SK-N-SH (cell line): ENCODE measurements at regions not wholly inside any gene's neighbourhood (a gene's known extent, or its start where the extent isn't known, plus 50 kb on each side); places are given as distances from the start of the nearest gene placed in this dataset.

Experiments
- CTCF ChIA-PET: fragments of 300-600, 350-600 bp; formaldehyde crosslinking; extraction: SDS; loops from one replicate; lab custom pipeline; 2021; lab: Yijun Ruan, JAX
- POLR2A ChIA-PET: fragments of 350-600 bp; sonication (Branson Sonifier 250); formaldehyde crosslinking; extraction: SDS; loops from one replicate; lab custom pipeline; 2020; ENCODE audit warnings: antibody characterized with exemption, inconsistent platforms; lab: Yijun Ruan, JAX
- DNase-seq: peaks from one replicate; pipeline ENCODE4 v3.0.0; 2012
- H2AFZ ChIP-seq: fragments of 200-600 bp; sonication (generic); 2 replicates; pipeline ENCODE4 v1.8.1; 2016; ENCODE audit warnings: antibody characterized with exemption, mild to moderate bottlenecking, low read depth
- H3F3A ChIP-seq: fragments of 200-600 bp; sonication (generic); replicated peaks from 2 replicates; pipeline ENCODE3; 2016; ENCODE audit warnings: antibody characterized with exemption, mild to moderate bottlenecking; ENCODE audit not compliant: insufficient read depth
- H3K27ac ChIP-seq, 2 experiments: fragments of 200-500 bp in 1 of 2; fragments of 200-600 bp in 1 of 2; sonication (Bioruptor generic) in 1 of 2; sonication (generic), shearing (Covaris generic) in 1 of 2; 2 replicates each; pipeline versions ENCODE4 v1.5.1 to v1.6.1; 2014 to 2016; ENCODE audit warnings: low read depth in 2 of 2, inconsistent platforms in 1 of 2, low read length in 1 of 2, mild to moderate bottlenecking in 1 of 2, mixed read lengths in 1 of 2
- H3K27me3 ChIP-seq: fragments of 200-600 bp; sonication (generic), shearing (Covaris generic); 2 replicates; pipeline ENCODE4 v1.6.1; 2016; ENCODE audit warnings: mixed run types; ENCODE audit not compliant: insufficient read depth
- H3K36me3 ChIP-seq, 2 experiments: fragments of 200-500 bp in 1 of 2; fragments of 200-600 bp in 1 of 2; sonication (Bioruptor generic) in 1 of 2; sonication (generic) in 1 of 2; replicated peaks in 1 of 2; 2 replicates each; pipeline versions ENCODE3 to v1.5.1; 2014 to 2016; ENCODE audit warnings: low read length in 1 of 2, mild to moderate bottlenecking in 1 of 2; ENCODE audit not compliant: insufficient read depth in 2 of 2, control insufficient read depth in 1 of 2
- H3K4me1 ChIP-seq, 2 experiments: fragments of 200-500 bp in 1 of 2; fragments of 200-600 bp in 1 of 2; sonication (Bioruptor generic) in 1 of 2; sonication (generic), shearing (Covaris generic) in 1 of 2; 2 replicates each; pipeline versions ENCODE4 v1.5.1 to v1.6.1; 2014 to 2016; ENCODE audit warnings: low read depth in 1 of 2, low read length in 1 of 2, mixed run types in 1 of 2; ENCODE audit not compliant: insufficient read depth in 2 of 2, control insufficient read depth in 1 of 2
- H3K4me2 ChIP-seq: fragments of 200-600 bp; sonication (generic), shearing (Covaris generic); 2 replicates; pipeline ENCODE4 v1.6.1; 2017; ENCODE audit warnings: mixed run types
- H3K4me3 ChIP-seq, 2 experiments: fragments of 200-500 bp in 1 of 2; fragments of 200-600 bp in 1 of 2; sonication (Bioruptor generic) in 1 of 2; sonication (generic), shearing (Covaris generic) in 1 of 2; 2 replicates each; pipeline versions ENCODE4 v1.5.1 to v1.8.1; 2014 to 2016; ENCODE audit warnings: low read depth in 2 of 2, inconsistent platforms in 1 of 2, low read length in 1 of 2, mild to moderate bottlenecking in 1 of 2, mixed read lengths in 1 of 2, moderate library complexity in 1 of 2
- H3K79me2 ChIP-seq: fragments of 200-600 bp; sonication (generic); 2 replicates; pipeline ENCODE4 v1.8.1; 2017; ENCODE audit warnings: mild to moderate bottlenecking; ENCODE audit not compliant: insufficient read depth
- H3K9ac ChIP-seq: fragments of 200-600 bp; sonication (generic); 2 replicates; pipeline ENCODE4 v1.6.1; 2017; ENCODE audit warnings: mixed run types
- H3K9me2 ChIP-seq: fragments of 200-600 bp; sonication (generic); 2 replicates; pipeline ENCODE4 v1.6.1; 2017; ENCODE audit warnings: mixed run types
- H3K9me3 ChIP-seq: fragments of 200-600 bp; sonication (generic); 2 replicates; pipeline ENCODE4 v1.6.1; 2017; ENCODE audit warnings: mixed run types, mild to moderate bottlenecking, moderate library complexity
- H4K20me1 ChIP-seq: fragments of 200-600 bp; sonication (generic); 2 replicates; pipeline ENCODE4 v1.6.1; 2017; ENCODE audit warnings: mild to moderate bottlenecking, mixed run types; ENCODE audit not compliant: insufficient read depth
- CTCF ChIP-seq: fragments of 200-600 bp; sonication (generic); IDR thresholded peaks from 2 replicates; pipeline ENCODE4 v1.6.1; 2017; ENCODE audit warnings: antibody characterized with exemption, mild to moderate bottlenecking, moderate library complexity
- ELF1 ChIP-seq: IDR thresholded peaks from 2 replicates; pipeline ENCODE4 v1.4.0; 2012
- EP300 ChIP-seq, 2 experiments: IDR thresholded peaks; 2 replicates each; pipeline versions ENCODE4 v1.4.0 to v1.6.1; 2012; ENCODE audit warnings: borderline replicate concordance in 1 of 2, low read depth in 1 of 2, low read length in 1 of 2
- EZH2phosphoT487 ChIP-seq: fragments of 200-600 bp; sonication (generic); IDR thresholded peaks from 2 replicates; pipeline ENCODE4 v1.6.1; 2017; ENCODE audit warnings: low read depth, mixed run types, mild to moderate bottlenecking, antibody characterized with exemption, moderate library complexity, borderline replicate concordance
- FOXM1 ChIP-seq: IDR thresholded peaks from 2 replicates; pipeline ENCODE4 v1.4.0; 2012; ENCODE audit warnings: low read depth, mild to moderate bottlenecking
- GABPA ChIP-seq: IDR thresholded peaks from 2 replicates; pipeline ENCODE4 v1.4.0; 2012; ENCODE audit warnings: low read depth, mild to moderate bottlenecking
- GATA2 ChIP-seq: sonication (generic); formaldehyde crosslinking; IDR thresholded peaks from 2 replicates; pipeline ENCODE4 v1.5.0; 2020; ENCODE audit warnings: mild to moderate bottlenecking, missing genetic modification reagents
- MAX ChIP-seq: IDR thresholded peaks from 2 replicates; pipeline ENCODE4 v1.4.0; 2012; ENCODE audit warnings: low read depth
- MEF2A ChIP-seq: IDR thresholded peaks from 2 replicates; pipeline ENCODE4 v1.4.0; 2012; ENCODE audit warnings: low read depth, borderline replicate concordance
- MXI1 ChIP-seq: IDR thresholded peaks from 2 replicates; pipeline ENCODE4 v1.6.1; 2012; ENCODE audit warnings: mild to moderate bottlenecking, low read depth, low read length, improper control_type of control experiment
- NFIC ChIP-seq: IDR thresholded peaks from 2 replicates; pipeline ENCODE4 v1.4.0; 2012; ENCODE audit warnings: borderline replicate concordance
- RCOR1 ChIP-seq: fragments of 150-350 bp; IDR thresholded peaks from 2 replicates; pipeline ENCODE4 v1.6.1; 2017; ENCODE audit warnings: antibody characterized with exemption, low read length
- RFX5 ChIP-seq: IDR thresholded peaks from 2 replicates; pipeline ENCODE4 v1.6.1; 2012; ENCODE audit warnings: mild to moderate bottlenecking, improper control_type of control experiment, low read length
- SMC3 ChIP-seq: IDR thresholded peaks from 2 replicates; pipeline ENCODE4 v1.6.1; 2012; ENCODE audit warnings: low read depth, low read length, improper control_type of control experiment
- TAF1 ChIP-seq: IDR thresholded peaks from 2 replicates; pipeline ENCODE4 v1.6.1; 2012; ENCODE audit warnings: low read depth, mild to moderate bottlenecking, low read length, moderate library complexity, borderline replicate concordance
- TEAD4 ChIP-seq: IDR thresholded peaks from 2 replicates; pipeline ENCODE4 v1.4.0; 2012; ENCODE audit warnings: mild to moderate bottlenecking, borderline replicate concordance; ENCODE audit not compliant: insufficient read depth
- YY1 ChIP-seq: IDR thresholded peaks from 2 replicates; pipeline ENCODE4 v1.4.0; 2012; ENCODE audit warnings: low read depth, mild to moderate bottlenecking
- WGBS: methylation state at CpG from one replicate; pipeline ENCODE4 v1.1.6; 2017; ENCODE audit warnings: low lambda C conversion rate; 5-methylcytosine and 5-hydroxymethylcytosine counted together
- TF ChIP-seq, protein P1 (sequence below): IDR thresholded peaks from 2 replicates; pipeline ENCODE4 v1.6.1; 2012; ENCODE audit warnings: mild to moderate bottlenecking, low read depth, low read length, moderate library complexity
- TF ChIP-seq, protein P2 (sequence below): IDR thresholded peaks from 2 replicates; pipeline ENCODE4 v1.4.0; 2012; ENCODE audit warnings: low read depth, borderline replicate concordance
- TF ChIP-seq, protein P3 (sequence below): IDR thresholded peaks from 2 replicates; pipeline ENCODE4 v1.4.0; 2012; ENCODE audit warnings: low read depth, borderline replicate concordance

GRCh38 chr2:186980117-186980442 lies 131.1 kb upstream of the ZSWIM2 start (continued):
- TF ChIP-seq RCOR1: no peak
- TF ChIP-seq MEF2A: no peak

DNA sequence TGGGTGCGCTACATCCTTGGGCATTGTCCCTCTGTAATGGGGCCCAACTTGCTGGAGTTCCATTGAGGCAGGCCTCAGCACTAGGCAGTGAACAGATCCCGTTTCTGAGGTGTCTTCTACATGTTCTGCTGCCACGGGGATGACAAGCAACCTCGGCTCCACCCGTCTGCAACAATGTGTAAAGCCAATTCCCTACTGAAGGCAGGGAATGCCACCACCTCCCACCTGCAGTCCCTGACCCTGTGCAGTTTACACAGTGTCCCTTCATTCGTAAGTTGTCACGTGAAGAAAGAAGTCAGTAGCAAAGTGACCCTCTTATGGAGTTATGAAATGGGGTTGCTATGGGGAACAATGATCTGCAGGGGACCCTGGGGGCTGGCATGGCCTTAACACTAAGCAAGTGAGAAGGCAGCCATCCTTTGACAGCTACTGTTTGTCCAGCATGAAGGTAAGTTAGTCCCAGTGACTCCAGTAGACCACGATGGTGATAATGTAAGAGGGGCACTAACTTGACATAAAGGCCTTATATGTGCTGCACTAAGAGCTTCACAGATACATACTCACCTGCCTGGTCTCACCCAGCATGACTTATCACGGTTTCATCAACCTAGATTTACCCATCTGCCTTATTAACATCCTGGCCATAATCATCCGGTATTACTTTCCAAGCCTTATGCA lies 130.6 kb upstream of the ZSWIM2 start:
- ChIA-PET CTCF (interaction anchor here (0.8 to 1.1 kb wide), 2 partner anchors 12 to 14 kb away, joined by 3 to 4 read pairs; no protein-coding TSS in a partner anchor), POLR2A (no interaction called here)
- H3K9me3 ChIP-seq: no peaks in the 10 kb centered on the region

More for the DNA sequence above, 130.6 kb upstream of the ZSWIM2 start:
- 66% methylated on average over 10 of the region's 10 CpGs for WGBS
- H2AFZ ChIP-seq: no peak overlapping the region
- no peaks in the 10 kb centered on the region for H3K36me3 ChIP-seq
- no peak overlapping the region for H3K9ac ChIP-seq
- H3K79me2 ChIP-seq: no peaks in the 10 kb centered on the region
- H3K4me3 ChIP-seq: no peak overlapping the region
- H3K27ac ChIP-seq: no peak overlapping the region
- DNase-seq: no peak
- no peaks in the 10 kb centered on the region for H4K20me1 ChIP-seq
- no peaks in the 10 kb centered on the region for H3K27me3 ChIP-seq
- H3F3A ChIP-seq: no peaks in the 10 kb centered on the region
- H3K9me2 ChIP-seq: no peaks in the 10 kb centered on the region
- TF ChIP-seq MAX: no peak
- TF ChIP-seq NFIC: no peak
- no peak for TF ChIP-seq MXI1
- TF ChIP-seq GABPA: no peak
- TF ChIP-seq EZH2phosphoT487: no peak
- TF ChIP-seq RCOR1: no peak
- TF ChIP-seq, protein P1, sequence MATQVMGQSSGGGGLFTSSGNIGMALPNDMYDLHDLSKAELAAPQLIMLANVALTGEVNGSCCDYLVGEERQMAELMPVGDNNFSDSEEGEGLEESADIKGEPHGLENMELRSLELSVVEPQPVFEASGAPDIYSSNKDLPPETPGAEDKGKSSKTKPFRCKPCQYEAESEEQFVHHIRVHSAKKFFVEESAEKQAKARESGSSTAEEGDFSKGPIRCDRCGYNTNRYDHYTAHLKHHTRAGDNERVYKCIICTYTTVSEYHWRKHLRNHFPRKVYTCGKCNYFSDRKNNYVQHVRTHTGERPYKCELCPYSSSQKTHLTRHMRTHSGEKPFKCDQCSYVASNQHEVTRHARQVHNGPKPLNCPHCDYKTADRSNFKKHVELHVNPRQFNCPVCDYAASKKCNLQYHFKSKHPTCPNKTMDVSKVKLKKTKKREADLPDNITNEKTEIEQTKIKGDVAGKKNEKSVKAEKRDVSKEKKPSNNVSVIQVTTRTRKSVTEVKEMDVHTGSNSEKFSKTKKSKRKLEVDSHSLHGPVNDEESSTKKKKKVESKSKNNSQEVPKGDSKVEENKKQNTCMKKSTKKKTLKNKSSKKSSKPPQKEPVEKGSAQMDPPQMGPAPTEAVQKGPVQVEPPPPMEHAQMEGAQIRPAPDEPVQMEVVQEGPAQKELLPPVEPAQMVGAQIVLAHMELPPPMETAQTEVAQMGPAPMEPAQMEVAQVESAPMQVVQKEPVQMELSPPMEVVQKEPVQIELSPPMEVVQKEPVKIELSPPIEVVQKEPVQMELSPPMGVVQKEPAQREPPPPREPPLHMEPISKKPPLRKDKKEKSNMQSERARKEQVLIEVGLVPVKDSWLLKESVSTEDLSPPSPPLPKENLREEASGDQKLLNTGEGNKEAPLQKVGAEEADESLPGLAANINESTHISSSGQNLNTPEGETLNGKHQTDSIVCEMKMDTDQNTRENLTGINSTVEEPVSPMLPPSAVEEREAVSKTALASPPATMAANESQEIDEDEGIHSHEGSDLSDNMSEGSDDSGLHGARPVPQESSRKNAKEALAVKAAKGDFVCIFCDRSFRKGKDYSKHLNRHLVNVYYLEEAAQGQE: no peak
- TF ChIP-seq CTCF: no peak
- TF ChIP-seq FOXM1: no peak
- no peak for TF ChIP-seq TAF1
- no peak for TF ChIP-seq GATA2 (CRISPR knock-in tag)
- no peak for TF ChIP-seq EP300 (IDR thresholded peaks at IDR 0.05; ENCODE audit: borderline replicate concordance in 1 of 2, low read depth in 1 of 2, low read length in 1 of 2)
- no peak for TF ChIP-seq TEAD4
- TF ChIP-seq ELF1: no peak
- TF ChIP-seq RFX5: no peak
- TF ChIP-seq YY1: no peak
- TF ChIP-seq, protein P2, sequence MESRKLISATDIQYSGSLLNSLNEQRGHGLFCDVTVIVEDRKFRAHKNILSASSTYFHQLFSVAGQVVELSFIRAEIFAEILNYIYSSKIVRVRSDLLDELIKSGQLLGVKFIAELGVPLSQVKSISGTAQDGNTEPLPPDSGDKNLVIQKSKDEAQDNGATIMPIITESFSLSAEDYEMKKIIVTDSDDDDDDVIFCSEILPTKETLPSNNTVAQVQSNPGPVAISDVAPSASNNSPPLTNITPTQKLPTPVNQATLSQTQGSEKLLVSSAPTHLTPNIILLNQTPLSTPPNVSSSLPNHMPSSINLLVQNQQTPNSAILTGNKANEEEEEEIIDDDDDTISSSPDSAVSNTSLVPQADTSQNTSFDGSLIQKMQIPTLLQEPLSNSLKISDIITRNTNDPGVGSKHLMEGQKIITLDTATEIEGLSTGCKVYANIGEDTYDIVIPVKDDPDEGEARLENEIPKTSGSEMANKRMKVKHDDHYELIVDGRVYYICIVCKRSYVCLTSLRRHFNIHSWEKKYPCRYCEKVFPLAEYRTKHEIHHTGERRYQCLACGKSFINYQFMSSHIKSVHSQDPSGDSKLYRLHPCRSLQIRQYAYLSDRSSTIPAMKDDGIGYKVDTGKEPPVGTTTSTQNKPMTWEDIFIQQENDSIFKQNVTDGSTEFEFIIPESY: no peak
- TF ChIP-seq, protein P3, sequence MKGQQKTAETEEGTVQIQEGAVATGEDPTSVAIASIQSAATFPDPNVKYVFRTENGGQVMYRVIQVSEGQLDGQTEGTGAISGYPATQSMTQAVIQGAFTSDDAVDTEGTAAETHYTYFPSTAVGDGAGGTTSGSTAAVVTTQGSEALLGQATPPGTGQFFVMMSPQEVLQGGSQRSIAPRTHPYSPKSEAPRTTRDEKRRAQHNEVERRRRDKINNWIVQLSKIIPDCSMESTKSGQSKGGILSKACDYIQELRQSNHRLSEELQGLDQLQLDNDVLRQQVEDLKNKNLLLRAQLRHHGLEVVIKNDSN: no peak
- TF ChIP-seq SMC3: no peak
- no peak overlapping the region for H3K4me2 ChIP-seq
- H3K4me1 ChIP-seq: no peaks in the 10 kb centered on the region
